ENCODE measurements at regions not wholly inside any gene's neighbourhood (a gene's known extent, or its start where the extent isn't known, plus 50 kb on each side); places are given as distances from the start of the nearest gene placed in this dataset.

- Histone ChIP-seq H3K36me3 (replicated peaks in 1 of 2; ENCODE audit: insufficient read depth in 1 of 2, low read depth in 2 of 2) (no peaks in the 10 kb centered on the region), H3K27me3 (no peaks in the 10 kb centered on the region), H3K9me3 (no peaks in the 10 kb centered on the region), H3K4me1 (peaks cover 87% of the 10 kb centered on the region), H3K27ac (peak overlapping the region; percentile 92 to 100 (median 100)), H3K4me3 (no peak overlapping the region)
- intact Hi-C loops (cut with DNase I) = no loop called here
- 17 to 26% methylated on average over 17 of the region's 17 CpGs for WGBS, 2 donors
- TF ChIP-seq CTCF (IDR thresholded peaks at IDR 0.05) = no peak
- TF ChIP-seq POLR2A (IDR thresholded peaks at IDR 0.05) = peak in 2 of 3 donors; percentile 57 to 66
- DNase-seq (peak; percentile 57 to 77 (median 68)), ATAC-seq (peak; percentile 19)
Observed at GRCh38 chr22:46064966-46065666, 85.2 kb upstream of the PPARA start.

- Histone ChIP-seq H3K9me3 (no peaks in the 10 kb centered on the region), H3K27me3 (no peaks in the 10 kb centered on the region), H3K4me3 (no peak overlapping the region), H3K36me3 (replicated peaks in 1 of 2; ENCODE audit: insufficient read depth in 1 of 2, low read depth in 2 of 2) (no peaks in the 10 kb centered on the region), H3K4me1 (peaks cover 83% of the 10 kb centered on the region), H3K27ac (peak overlapping the region; percentile 99 to 100 (median 100))
- ATAC-seq = no peak
- intact Hi-C loops (cut with DNase I) = no loop called here
- WGBS, 2 donors = 23 to 32% methylated on average over 2 of the region's 2 CpGs
- TF ChIP-seq CTCF (IDR thresholded peaks at IDR 0.05) (no peak), POLR2A (IDR thresholded peaks at IDR 0.05) (no peak)
- no peak for DNase-seq
Observed at GRCh38 chr22:46065691-46066454, 84.5 kb upstream of the PPARA start.

GRCh38 chr22:46066691-46067090 is 83.6 kb upstream of the PPARA start:
- intact Hi-C loops (cut with DNase I) = no loop called here
- Histone ChIP-seq H3K27me3 (no peaks in the 10 kb centered on the region), H3K9me3 (no peaks in the 10 kb centered on the region), H3K4me3 (no peak overlapping the region), H3K4me1 (peaks cover 75% of the 10 kb centered on the region), H3K36me3 (replicated peaks in 1 of 2; ENCODE audit: insufficient read depth in 1 of 2, low read depth in 2 of 2) (no peaks in the 10 kb centered on the region), H3K27ac (peak overlapping the region; percentile 99 to 100 (median 100))
- peak in 3 of 4 donors; percentile 39 to 64 (median 46) for DNase-seq
- no peak for ATAC-seq
- TF ChIP-seq POLR2A (IDR thresholded peaks at IDR 0.05) (peak in 1 of 3 donors; percentile 9), CTCF (IDR thresholded peaks at IDR 0.05) (no peak)
- 13 to 21% methylated on average over 11 of the region's 11 CpGs for WGBS, 2 donors

GRCh38 chr22:46067159-46068111 is 82.9 kb upstream of the PPARA start:
- intact Hi-C loops (cut with DNase I) = no loop called here

More at GRCh38 chr22:46067159-46068111, 82.9 kb upstream of the PPARA start:
- H3K27me3 ChIP-seq = no peaks in the 10 kb centered on the region
- no peak overlapping the region for H3K4me3 ChIP-seq
- H3K9me3 ChIP-seq = no peaks in the 10 kb centered on the region
- TF ChIP-seq POLR2A (IDR thresholded peaks at IDR 0.05) = peak in 1 of 3 donors; percentile 8
- TF ChIP-seq CTCF (IDR thresholded peaks at IDR 0.05) = no peak
- WGBS, 2 donors = 17 to 21% methylated on average over 19 of the region's 19 CpGs
- peak overlapping the region; percentile 99 to 100 (median 100) for H3K27ac ChIP-seq
- H3K4me1 ChIP-seq = peaks cover 68% of the 10 kb centered on the region
- no peaks in the 10 kb centered on the region for H3K36me3 ChIP-seq (replicated peaks in 1 of 2; ENCODE audit: insufficient read depth in 1 of 2, low read depth in 2 of 2)
- DNase-seq (peak in 3 of 4 donors; percentile 12 to 37 (median 16)), ATAC-seq (no peak)
